ENCODE measurements at regions not wholly inside any gene's neighbourhood (a gene's known extent, or its start where the extent isn't known, plus 50 kb on each side); places are given as distances from the start of the nearest gene placed in this dataset.

- no peak for TF ChIP-seq ZNF274 (IDR thresholded peaks at IDR 0.05; ENCODE audit: low read depth, low read length)
- H3K4me3 ChIP-seq (ENCODE audit: low read length) = no peak overlapping the region
Measured at GRCh38 chr11:129324533-129325175, 51.0 kb upstream of the BARX2 start.

GRCh38 chr11:129323896-129324502 is 51.6 kb upstream of the BARX2 start:
- TF ChIP-seq ZNF274 (IDR thresholded peaks at IDR 0.05; ENCODE audit: low read depth, low read length) = no peak
- H3K4me3 ChIP-seq (ENCODE audit: low read length) = no peak overlapping the region

GRCh38 chr11:129322941-129323340 is 52.7 kb upstream of the BARX2 start:
- H3K4me3 ChIP-seq (ENCODE audit: low read length) = no peak overlapping the region
- TF ChIP-seq ZNF274 (IDR thresholded peaks at IDR 0.05; ENCODE audit: low read depth, low read length) = no peak

GRCh38 chr11:129321076-129321475 is 54.6 kb upstream of the BARX2 start:
- no peak for TF ChIP-seq ZNF274 (IDR thresholded peaks at IDR 0.05; ENCODE audit: low read depth, low read length)
- H3K4me3 ChIP-seq (ENCODE audit: low read length) = no peak overlapping the region

GRCh38 chr11:129320494-129320893 is 55.2 kb upstream of the BARX2 start:
- TF ChIP-seq ZNF274 (IDR thresholded peaks at IDR 0.05; ENCODE audit: low read depth, low read length) = no peak
- no peak overlapping the region for H3K4me3 ChIP-seq (ENCODE audit: low read length)

GRCh38 chr11:129319751-129320150 is 55.9 kb upstream of the BARX2 start:
- no peak overlapping the region for H3K4me3 ChIP-seq (ENCODE audit: low read length)
- TF ChIP-seq ZNF274 (IDR thresholded peaks at IDR 0.05; ENCODE audit: low read depth, low read length) = no peak

GRCh38 chr11:129319201-129319600 is 56.4 kb upstream of the BARX2 start:
- H3K4me3 ChIP-seq (ENCODE audit: low read length) = no peak overlapping the region
- no peak for TF ChIP-seq ZNF274 (IDR thresholded peaks at IDR 0.05; ENCODE audit: low read depth, low read length)

- H3K4me3 ChIP-seq (ENCODE audit: low read length) = no peak overlapping the region
- no peak for TF ChIP-seq ZNF274 (IDR thresholded peaks at IDR 0.05; ENCODE audit: low read depth, low read length)
Measured at GRCh38 chr11:129317571-129317970, 58.1 kb upstream of the BARX2 start.

- H3K4me3 ChIP-seq (ENCODE audit: low read length) = no peak overlapping the region
- TF ChIP-seq ZNF274 (IDR thresholded peaks at IDR 0.05; ENCODE audit: low read depth, low read length) = no peak
Measured at GRCh38 chr11:129316781-129317180, 58.9 kb upstream of the BARX2 start.

- no peak for TF ChIP-seq ZNF274 (IDR thresholded peaks at IDR 0.05; ENCODE audit: low read depth, low read length)
- no peak overlapping the region for H3K4me3 ChIP-seq (ENCODE audit: low read length)
Measured at GRCh38 chr11:129315781-129316579, 59.7 kb upstream of the BARX2 start.

- TF ChIP-seq ZNF274 (IDR thresholded peaks at IDR 0.05; ENCODE audit: low read depth, low read length) = no peak
- H3K4me3 ChIP-seq (ENCODE audit: low read length) = no peak overlapping the region
Measured at GRCh38 chr11:129314371-129314770, 61.3 kb upstream of the BARX2 start.

- TF ChIP-seq ZNF274 (IDR thresholded peaks at IDR 0.05; ENCODE audit: low read depth, low read length) = no peak
- H3K4me3 ChIP-seq (ENCODE audit: low read length) = no peak overlapping the region
Measured at GRCh38 chr11:129313541-129314297, 61.9 kb upstream of the BARX2 start.

- no peak overlapping the region for H3K4me3 ChIP-seq (ENCODE audit: low read length)
- TF ChIP-seq ZNF274 (IDR thresholded peaks at IDR 0.05; ENCODE audit: low read depth, low read length) = no peak
Measured at GRCh38 chr11:129312730-129313503, 62.7 kb upstream of the BARX2 start.

All from GM08714 (cell line).